Activated CD8-positive, alpha-beta memory T cell treated with anti-CD3 and anti-CD28 coated beads for 1 hour (primary cell): ENCODE measurements at regions not wholly inside any gene's neighbourhood (a gene's known extent, or its start where the extent isn't known, plus 50 kb on each side); places are given as distances from the start of the nearest gene placed in this dataset.
"Not testable (repeated sequence)": the region's sequence is repeated elsewhere in the genome, so short reads cannot be mapped to it uniquely, and the experiment has no call there.

Experiments
- DNase-seq, 2 donors: peaks; one replicate each; pipeline ENCODE4 v3.0.0-alpha.2; 2020; ENCODE audit warnings: low read depth in 1 of 2; ENCODE audit errors: extremely low read depth in 1 of 2

- no peak for DNase-seq
Measured at GRCh38 chr12:88860851-88861250, 280.6 kb upstream of the KITLG start.

- DNase-seq = no peak
Measured at GRCh38 chr12:88856201-88856600, 275.9 kb upstream of the KITLG start.

- DNase-seq = no peak
Measured at GRCh38 chr12:88855301-88855700, 275.0 kb upstream of the KITLG start.

GRCh38 chr12:88854260-88854659, 274.0 kb upstream of the KITLG start:
- no peak for DNase-seq

- DNase-seq = not testable (repeated sequence)
Measured at GRCh38 chr12:88847246-88847645, 267.0 kb upstream of the KITLG start.

- no peak for DNase-seq
Measured at GRCh38 chr12:88844426-88844825, 264.2 kb upstream of the KITLG start.

GRCh38 chr12:88842314-88842713, 262.0 kb upstream of the KITLG start:
- DNase-seq = no peak

- DNase-seq = no peak
Measured at GRCh38 chr12:88839486-88839885, 259.2 kb upstream of the KITLG start.

- DNase-seq = no peak
Measured at GRCh38 chr12:88836156-88836555, 255.9 kb upstream of the KITLG start.

- DNase-seq = no peak
Measured at GRCh38 chr12:88834226-88834625, 254.0 kb upstream of the KITLG start.

GRCh38 chr12:88833641-88834116, 253.4 kb upstream of the KITLG start:
- no peak for DNase-seq

GRCh38 chr12:88828537-88828936, 248.3 kb upstream of the KITLG start:
- not testable (repeated sequence) for DNase-seq

GRCh38 chr12:88820012-88820411, 239.7 kb upstream of the KITLG start:
- no peak for DNase-seq

- DNase-seq = no peak
Measured at GRCh38 chr12:88816201-88816600, 235.9 kb upstream of the KITLG start.

GRCh38 chr12:88814779-88815178, 234.5 kb upstream of the KITLG start:
- no peak for DNase-seq

- DNase-seq = no peak
Measured at GRCh38 chr12:88812610-88813009, 232.3 kb upstream of the KITLG start.

- no peak for DNase-seq
Measured at GRCh38 chr12:88810806-88811205, 230.5 kb upstream of the KITLG start.

GRCh38 chr12:88809841-88810240, 229.6 kb upstream of the KITLG start:
- DNase-seq = not testable (repeated sequence)

GRCh38 chr12:88805692-88806091, 225.4 kb upstream of the KITLG start:
- no peak for DNase-seq

GRCh38 chr12:88805286-88805685, 225.0 kb upstream of the KITLG start:
- DNase-seq = no peak

GRCh38 chr12:88802096-88802706, 221.9 kb upstream of the KITLG start:
- DNase-seq = no peak

GRCh38 chr12:88801227-88802095, 221.2 kb upstream of the KITLG start:
- DNase-seq = no peak
